B cell (primary cell): ENCODE measurements at regions not wholly inside any gene's neighbourhood (a gene's known extent, or its start where the extent isn't known, plus 50 kb on each side); places are given as distances from the start of the nearest gene placed in this dataset.
"Not testable (repeated sequence)": the region's sequence is repeated elsewhere in the genome, so short reads cannot be mapped to it uniquely, and the experiment has no call there.

Source experiments
- ATAC-seq: fragments of 200-7000 bp; cut with Tn5 transposase; one replicate; pipeline ENCODE4 v1.10.0; 2021; ENCODE audit warnings: low read depth, mild to moderate bottlenecking, moderate number of reproducible peaks, moderate library complexity
- CTCF ChIA-PET: fragments of 350-600 bp; sonication (Branson Sonifier 250); formaldehyde crosslinking; loops from one replicate; lab custom pipeline; 2021; ENCODE audit warnings: antibody characterized with exemption, inconsistent platforms; lab: Charles Lee
- POLR2A ChIA-PET: fragments of 350-600 bp; sonication (Branson Sonifier 250); formaldehyde crosslinking; loops from one replicate; lab custom pipeline; 2021; ENCODE audit warnings: antibody characterized with exemption; lab: Charles Lee
- DNase-seq: peaks from one replicate; pipeline ENCODE4 v3.0.0; 2013
- H2AFZ ChIP-seq: 2 replicates; pipeline ENCODE4 v1.6.1; 2012; ENCODE audit warnings: mild to moderate bottlenecking, low read depth, low read length; ENCODE audit not compliant: insufficient read depth, poor library complexity, severe bottlenecking
- H3K27ac ChIP-seq, 2 donors: 1 replicate in 1 of 2; 2 replicates in 1 of 2; pipeline ENCODE4 v1.5.1; 2012 to 2013; ENCODE audit warnings: low read length in 2 of 2, mild to moderate bottlenecking in 2 of 2, moderate library complexity in 1 of 2
- H3K27me3 ChIP-seq, 4 experiments: fragments of 200-600 bp in 1 of 4; sonication (generic) in 1 of 4; replicated peaks in 1 of 4; 1 replicate in 2 of 4; 2 replicates in 2 of 4; pipeline versions ENCODE4 v1.6.1 to v1.7.0; 2013 to 2016; ENCODE audit warnings: low read length in 3 of 4, mild to moderate bottlenecking in 2 of 4, mixed read lengths in 1 of 4, moderate library complexity in 1 of 4; ENCODE audit not compliant: insufficient read depth in 4 of 4, control insufficient read depth in 3 of 4; ENCODE audit errors: control extremely low read depth in 1 of 4
- H3K36me3 ChIP-seq, 2 experiments: replicated peaks in 1 of 2; 1 replicate in 1 of 2; 2 replicates in 1 of 2; pipeline versions ENCODE4 v1.6.1 to v1.7.1; 2013; ENCODE audit warnings: low read length in 1 of 2; ENCODE audit not compliant: insufficient read depth in 2 of 2, control insufficient read depth in 1 of 2; ENCODE audit errors: control extremely low read depth in 1 of 2, extremely low read depth in 1 of 2
- H3K4me1 ChIP-seq, 2 donors: fragments of 200-600 bp in 1 of 2; sonication (generic) in 1 of 2; 1 replicate in 1 of 2; 2 replicates in 1 of 2; pipeline versions ENCODE4 v1.5.1 to v1.6.1; 2013 to 2017; ENCODE audit warnings: low read length in 2 of 2; ENCODE audit not compliant: control insufficient read depth in 2 of 2, insufficient read depth in 2 of 2
- H3K4me2 ChIP-seq: replicated peaks from 2 replicates; pipeline ENCODE3; 2012; ENCODE audit warnings: mild to moderate bottlenecking, low read depth, low read length; ENCODE audit not compliant: poor library complexity, severe bottlenecking
- H3K4me3 ChIP-seq, 5 experiments: fragments of 200-600 bp in 1 of 5; sonication (generic) in 1 of 5; 1 replicate in 3 of 5; 2 replicates in 2 of 5; pipeline versions ENCODE4 v1.5.1 to v1.7.0; 2011 to 2016; ENCODE audit warnings: low read length in 4 of 5, mild to moderate bottlenecking in 4 of 5, low read depth in 2 of 5, control low read depth in 1 of 5, moderate library complexity in 1 of 5; ENCODE audit not compliant: insufficient read depth in 1 of 5; ENCODE audit errors: control extremely low read depth in 1 of 5, extremely low read depth in 1 of 5
- H3K79me2 ChIP-seq: fragments of 200-600 bp; sonication (generic); one replicate; pipeline ENCODE4 v1.6.0; 2016; ENCODE audit warnings: low read length; ENCODE audit not compliant: control insufficient read depth, insufficient read depth
- H3K9ac ChIP-seq: fragments of 200-600 bp; sonication (generic); 2 replicates; pipeline ENCODE4 v1.6.1; 2017; ENCODE audit warnings: mild to moderate bottlenecking, low read length, moderate library complexity
- H3K9me3 ChIP-seq, 3 donors: one replicate each; pipeline versions ENCODE4 v1.6.1 to v1.7.1; 2013; ENCODE audit warnings: low read length in 2 of 3; ENCODE audit not compliant: control insufficient read depth in 2 of 3, insufficient read depth in 1 of 3; ENCODE audit errors: control extremely low read depth in 1 of 3
- H4K20me1 ChIP-seq: 2 replicates; pipeline ENCODE4 v1.6.0; 2012; ENCODE audit warnings: mild to moderate bottlenecking, low read length; ENCODE audit not compliant: insufficient read depth, control insufficient read depth, poor library complexity, severe bottlenecking
- H3K27ac Mint-ChIP-seq: one replicate; pipeline ENCODE4 v1.8.0; 2021; ENCODE audit warnings: mixed read lengths
- H3K27me3 Mint-ChIP-seq: one replicate; pipeline ENCODE4 v1.8.0; 2021; ENCODE audit warnings: mixed read lengths
- H3K4me1 Mint-ChIP-seq: one replicate; pipeline ENCODE4 v1.8.0; 2021; ENCODE audit warnings: mixed read lengths
- H3K4me3 Mint-ChIP-seq: one replicate; pipeline ENCODE4 v1.8.0; 2021; ENCODE audit warnings: mixed read lengths
- H3K9me3 Mint-ChIP-seq: one replicate; pipeline ENCODE4 v1.8.0; 2022; ENCODE audit warnings: mixed read lengths; ENCODE audit not compliant: insufficient read depth
- EZH2 ChIP-seq: IDR thresholded peaks from 2 replicates; pipeline ENCODE4 v1.6.1; 2012; ENCODE audit warnings: borderline replicate concordance, low read depth, mild to moderate bottlenecking, moderate library complexity, low read length; ENCODE audit not compliant: insufficient read depth, poor library complexity, severe bottlenecking
- WGBS: methylation state at CpG from one replicate; pipeline ENCODE4 v1.1.5; 2013; ENCODE audit warnings: missing lambda C conversion rate; ENCODE audit not compliant: insufficient coverage; 5-methylcytosine and 5-hydroxymethylcytosine counted together
- intact Hi-C: fragments of 100-400 bp; cut with micrococcal nuclease; formaldehyde crosslinking; loops from one replicate; pipeline ENCODE4 v1.10.0; 2022
- TF ChIP-seq, protein P1 (sequence below): fragments of 200-600 bp; IDR thresholded peaks from one replicate; pipeline ENCODE4 v1.8.0; 2022; ENCODE audit warnings: antibody characterized with exemption, mild to moderate bottlenecking

DNA sequence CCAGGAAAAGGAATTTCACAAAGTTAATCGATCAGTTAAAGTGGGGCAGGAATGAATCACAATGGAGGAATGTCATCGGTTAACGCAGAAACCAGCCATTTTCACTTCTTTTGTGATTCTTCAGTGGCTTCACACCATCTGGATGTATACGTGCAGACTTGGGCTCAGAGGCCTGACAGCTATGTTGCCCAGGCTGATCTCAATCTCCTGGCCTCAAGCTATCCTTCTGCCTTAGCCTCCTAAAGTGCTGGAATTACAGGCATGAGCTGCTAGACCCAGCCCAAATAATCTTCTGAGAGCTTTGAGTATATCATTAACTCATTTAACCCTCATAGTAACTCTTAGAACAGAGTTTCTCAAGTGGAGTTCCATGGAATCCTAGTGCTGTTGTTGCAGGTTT, 126.5 kb upstream of the VANGL1 start:
- H3K36me3 ChIP-seq, result no peaks in the 10 kb centered on the region
- H3K9me3 ChIP-seq, result no peaks in the 10 kb centered on the region
- H3K27me3 ChIP-seq, result no peaks in the 10 kb centered on the region
- no peak overlapping the region for H3K4me3 ChIP-seq
- Mint-ChIP-seq H3K4me3 (no peak overlapping the region), H3K27me3 (peaks cover 9% of the 10 kb centered on the region), H3K27ac (no peak overlapping the region), H3K9me3 (no peaks in the 10 kb centered on the region), H3K4me1 (no peaks in the 10 kb centered on the region)
- H2AFZ ChIP-seq, result no peak overlapping the region
- no peak for DNase-seq
- no peak overlapping the region for H3K27ac ChIP-seq
- H3K4me1 ChIP-seq, result no peaks in the 10 kb centered on the region
- H3K79me2 ChIP-seq, result no peaks in the 10 kb centered on the region
- ChIA-PET CTCF (no interaction called here), POLR2A (no interaction called here)
- intact Hi-C loops, result no loop called here
- WGBS, result 94% methylated on average over 4 of the region's 4 CpGs
- H4K20me1 ChIP-seq, result no peaks in the 10 kb centered on the region
- H3K9ac ChIP-seq, result no peak overlapping the region
- no peak for ATAC-seq
- TF ChIP-seq, protein P1, sequence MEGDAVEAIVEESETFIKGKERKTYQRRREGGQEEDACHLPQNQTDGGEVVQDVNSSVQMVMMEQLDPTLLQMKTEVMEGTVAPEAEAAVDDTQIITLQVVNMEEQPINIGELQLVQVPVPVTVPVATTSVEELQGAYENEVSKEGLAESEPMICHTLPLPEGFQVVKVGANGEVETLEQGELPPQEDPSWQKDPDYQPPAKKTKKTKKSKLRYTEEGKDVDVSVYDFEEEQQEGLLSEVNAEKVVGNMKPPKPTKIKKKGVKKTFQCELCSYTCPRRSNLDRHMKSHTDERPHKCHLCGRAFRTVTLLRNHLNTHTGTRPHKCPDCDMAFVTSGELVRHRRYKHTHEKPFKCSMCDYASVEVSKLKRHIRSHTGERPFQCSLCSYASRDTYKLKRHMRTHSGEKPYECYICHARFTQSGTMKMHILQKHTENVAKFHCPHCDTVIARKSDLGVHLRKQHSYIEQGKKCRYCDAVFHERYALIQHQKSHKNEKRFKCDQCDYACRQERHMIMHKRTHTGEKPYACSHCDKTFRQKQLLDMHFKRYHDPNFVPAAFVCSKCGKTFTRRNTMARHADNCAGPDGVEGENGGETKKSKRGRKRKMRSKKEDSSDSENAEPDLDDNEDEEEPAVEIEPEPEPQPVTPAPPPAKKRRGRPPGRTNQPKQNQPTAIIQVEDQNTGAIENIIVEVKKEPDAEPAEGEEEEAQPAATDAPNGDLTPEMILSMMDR, result no peak
- TF ChIP-seq EZH2, result no peak
- no peak overlapping the region for H3K4me2 ChIP-seq

- H3K9me3 Mint-ChIP-seq, H4K20me1 ChIP-seq, H3K4me3 ChIP-seq, H3K27ac Mint-ChIP-seq, H3K9me3 ChIP-seq, DNase-seq, H3K27me3 ChIP-seq, H3K79me2 ChIP-seq, H3K36me3 ChIP-seq, CTCF ChIA-PET, POLR2A ChIA-PET, H2AFZ ChIP-seq, intact Hi-C loops, H3K4me3 Mint-ChIP-seq, H3K4me1 ChIP-seq, H3K4me2 ChIP-seq, H3K9ac ChIP-seq, H3K27ac ChIP-seq, H3K4me1 Mint-ChIP-seq, ATAC-seq: not testable (repeated sequence)
- H3K27me3 Mint-ChIP-seq, result peaks cover 10% of the 10 kb centered on the region
- 92% methylated on average over 4 of the region's 4 CpGs for WGBS
Measured at GRCh38 chr1:115510226-115510625, 131.5 kb upstream of the VANGL1 start.
